ENCODE measurements at regions not wholly inside any gene's neighbourhood (a gene's known extent, or its start where the extent isn't known, plus 50 kb on each side); places are given as distances from the start of the nearest gene placed in this dataset.

GRCh38 chr1:114322207-114322606 lies 168.5 kb upstream of the SYT6 start:
- peak in 1 of 3 experiments; percentile 51; a peak in 1 of 6 replicates for TF ChIP-seq ZBTB11 (CRISPR knock-in tag; IDR thresholded peaks at IDR 0.05)
- no peak for TF ChIP-seq PCBP1 (IDR thresholded peaks at IDR 0.05; ENCODE audit: low read depth, low read length, poor library complexity, severe bottlenecking)
- TF ChIP-seq GTF2A2 (tag; IDR thresholded peaks at IDR 0.05): no peak
- TF ChIP-seq E4F1 (CRISPR knock-in tag; IDR thresholded peaks at IDR 0.05; ENCODE audit: borderline replicate concordance): no peak
- BruUV-seq (replicated peaks): no TSS peak
- Histone ChIP-seq H2AFZ (ENCODE audit: low read depth, low read length) (no peak overlapping the region), H3K4me1 (replicated peaks in 1 of 2; ENCODE audit: control insufficient read depth in 2 of 2, insufficient read depth in 2 of 2, low read length in 2 of 2) (no peaks in the 10 kb centered on the region), H3K9me3 (replicated peaks; ENCODE audit: control insufficient read depth, insufficient read depth, low read depth, low read length) (no peaks in the 10 kb centered on the region), H3K9ac (ENCODE audit: insufficient read depth in 1 of 2, low read depth in 2 of 2, low read length in 2 of 2) (no peak overlapping the region), H3K4me3 (no peak overlapping the region), H3K27me3 (ENCODE audit: control insufficient read depth in 2 of 2, insufficient read depth in 2 of 2, low read length in 2 of 2) (peaks cover under 1 to 10% of the 10 kb centered on the region in 2 experiments; a peak in 1 of 5 replicates), H3K36me3 (ENCODE audit: control insufficient read depth, insufficient read depth, low read length) (no peaks in the 10 kb centered on the region), H3K4me2 (ENCODE audit: insufficient read depth, low read length) (no peak overlapping the region), H3K9me1 (ENCODE audit: control insufficient read depth, insufficient read depth, low read length) (no peaks in the 10 kb centered on the region), H3K27ac (ENCODE audit: extremely low read depth, low read depth, low read length) (no peak overlapping the region), H4K20me1 (replicated peaks; ENCODE audit: control insufficient read depth, insufficient read depth, low read length) (no peaks in the 10 kb centered on the region), H3K79me2 (ENCODE audit: control insufficient read depth, insufficient read depth, low read length) (no peaks in the 10 kb centered on the region)
- FAIRE-seq: no peak
- ChIA-PET POLR2A (no interaction called here), CTCF (ENCODE audit: low intra/inter-chr PET ratio) (no interaction called here)
- no peak for ATAC-seq
- intact Hi-C loops (cut with micrococcal nuclease) (no loop called here), in situ Hi-C loops (cut with MboI) (no loop called here)
- 0% methylated on average over 3 of the region's 3 CpGs for WGBS (ENCODE audit: insufficient coverage, low coverage, missing lambda C conversion rate)
- no peak for DNase-seq (ENCODE audit: extremely low read depth in 1 of 4, low spot score in 3 of 4)

Measured in K562 (cell line).